DMS79 (cell line): ENCODE measurements at regions not wholly inside any gene's neighbourhood (a gene's known extent, or its start where the extent isn't known, plus 50 kb on each side); places are given as distances from the start of the nearest gene placed in this dataset.

Source experiments
- DNase-seq: peaks from one replicate; lab custom pipeline; 2025; lab: John Stamatoyannopoulos, UW

- DNase-seq: no peak
Measured at GRCh38 chr12:4223273-4223845, 50.2 kb upstream of the CCND2 start.

- no peak for DNase-seq
Measured at GRCh38 chr12:4221258-4221620, 52.3 kb upstream of the CCND2 start.

GRCh38 chr12:4220536-4221257 lies 52.9 kb upstream of the CCND2 start:
- DNase-seq: no peak

- DNase-seq: no peak
Measured at GRCh38 chr12:4217091-4217490, 56.5 kb upstream of the CCND2 start.

GRCh38 chr12:4216187-4216927 lies 57.2 kb upstream of the CCND2 start:
- no peak for DNase-seq

GRCh38 chr12:4215229-4216186 lies 58.1 kb upstream of the CCND2 start:
- no peak for DNase-seq

GRCh38 chr12:4214877-4215228 lies 58.7 kb upstream of the CCND2 start:
- DNase-seq: no peak

GRCh38 chr12:4213471-4213870 lies 60.1 kb upstream of the CCND2 start:
- no peak for DNase-seq

GRCh38 chr12:4212845-4213244 lies 60.7 kb upstream of the CCND2 start:
- no peak for DNase-seq

GRCh38 chr12:4211372-4211771 lies 62.2 kb upstream of the CCND2 start:
- no peak for DNase-seq

- no peak for DNase-seq
Measured at GRCh38 chr12:4210183-4210582, 63.4 kb upstream of the CCND2 start.

GRCh38 chr12:4206470-4206869 lies 67.1 kb upstream of the CCND2 start:
- DNase-seq: no peak

GRCh38 chr12:4203772-4204376 lies 69.7 kb upstream of the CCND2 start:
- no peak for DNase-seq

GRCh38 chr12:4202918-4203317 lies 70.6 kb upstream of the CCND2 start:
- no peak for DNase-seq

GRCh38 chr12:4202487-4202886 lies 71.1 kb upstream of the CCND2 start:
- no peak for DNase-seq

- no peak for DNase-seq
Measured at GRCh38 chr12:4201333-4202100, 72.0 kb upstream of the CCND2 start.

GRCh38 chr12:4197922-4198763 lies 75.4 kb upstream of the CCND2 start:
- DNase-seq: no peak

- no peak for DNase-seq
Measured at GRCh38 chr12:4196805-4197420, 76.6 kb upstream of the CCND2 start.

- no peak for DNase-seq
Measured at GRCh38 chr12:4194668-4195067, 78.9 kb upstream of the CCND2 start.

GRCh38 chr12:4193821-4194220 lies 79.7 kb upstream of the CCND2 start:
- DNase-seq: no peak
